IPS DF 6.9 (cell line): ENCODE measurements at regions not wholly inside any gene's neighbourhood (a gene's known extent, or its start where the extent isn't known, plus 50 kb on each side); places are given as distances from the start of the nearest gene placed in this dataset.

Experiments used
- DNase-seq: peaks from one replicate; pipeline ENCODE4 v3.0.0-alpha.2; 2013; ENCODE audit warnings: low read depth, low spot score
- H3K27ac ChIP-seq: one replicate; pipeline ENCODE4 v1.5.1; 2013; ENCODE audit warnings: low read length, control low read depth
- H3K27me3 ChIP-seq: 2 replicates; pipeline ENCODE4 v1.6.1; 2013; ENCODE audit warnings: mild to moderate bottlenecking, low read length; ENCODE audit not compliant: control insufficient read depth, insufficient read depth
- H3K36me3 ChIP-seq: 2 replicates; pipeline ENCODE4 v1.6.1; 2013; ENCODE audit warnings: low read length; ENCODE audit not compliant: control insufficient read depth, insufficient read depth
- H3K4me1 ChIP-seq: 2 replicates; pipeline ENCODE4 v1.6.1; 2013; ENCODE audit warnings: low read length; ENCODE audit not compliant: control insufficient read depth, insufficient read depth
- H3K4me3 ChIP-seq: 2 replicates; pipeline ENCODE4 v1.5.1; 2013; ENCODE audit warnings: mild to moderate bottlenecking, low read length
- H3K9me3 ChIP-seq: 2 replicates; pipeline ENCODE4 v1.6.1; 2013; ENCODE audit warnings: low read length, inconsistent platforms; ENCODE audit not compliant: control insufficient read depth, insufficient read depth
- WGBS: extraction: QIAGEN DNeasy Blood & Tissue Kit; methylation state at CpG from one replicate; pipeline ENCODE4 v1.1.7; 2013; ENCODE audit warnings: mixed read lengths, missing lambda C conversion rate; ENCODE audit not compliant: insufficient read length, insufficient coverage; 5-methylcytosine and 5-hydroxymethylcytosine counted together

GRCh38 chr1:87194271-87194774, 134.4 kb upstream of the LMO4 start:
- H3K4me1 ChIP-seq = no peaks in the 10 kb centered on the region; the same call in 1 of the 2 replicates
- H3K9me3 ChIP-seq = no peaks in the 10 kb centered on the region
- no peak for DNase-seq
- WGBS = no CpG with 5 or more reads among the region's 1 CpG
- H3K36me3 ChIP-seq = no peaks in the 10 kb centered on the region
- H3K27me3 ChIP-seq = no peaks in the 10 kb centered on the region; the same call in 1 of the 2 replicates
- H3K27ac ChIP-seq = no peak overlapping the region
- H3K4me3 ChIP-seq = no peak overlapping the region

GRCh38 chr1:87194856-87195255, 133.8 kb upstream of the LMO4 start:
- Histone ChIP-seq H3K4me1 (no peaks in the 10 kb centered on the region; the same call in 1 of the 2 replicates), H3K27me3 (no peaks in the 10 kb centered on the region; the same call in 1 of the 2 replicates)

GRCh38 chr1:87196110-87196827, 132.4 kb upstream of the LMO4 start:
- no peak for DNase-seq
- Histone ChIP-seq H3K4me3 (no peak overlapping the region), H3K27me3 (no peaks in the 10 kb centered on the region), H3K4me1 (peaks cover 6% of the 10 kb centered on the region; the same call in 1 of the 2 replicates), H3K36me3 (no peaks in the 10 kb centered on the region), H3K27ac (no peak overlapping the region), H3K9me3 (no peaks in the 10 kb centered on the region)
- WGBS = no CpG with 5 or more reads among the region's 7 CpGs

More at GRCh38 chr1:87194856-87195255, 133.8 kb upstream of the LMO4 start:
- H3K9me3 ChIP-seq = no peaks in the 10 kb centered on the region
- H3K4me3 ChIP-seq = no peak overlapping the region
- no peak overlapping the region for H3K27ac ChIP-seq
- DNase-seq = no peak
- no peaks in the 10 kb centered on the region for H3K36me3 ChIP-seq

GRCh38 chr1:87197156-87197555, 131.5 kb upstream of the LMO4 start:
- Histone ChIP-seq H3K27me3 (no peaks in the 10 kb centered on the region), H3K36me3 (no peaks in the 10 kb centered on the region), H3K27ac (no peak overlapping the region), H3K4me3 (no peak overlapping the region), H3K4me1 (peaks cover 12% of the 10 kb centered on the region; the same call in 1 of the 2 replicates), H3K9me3 (no peaks in the 10 kb centered on the region)
- no CpG with 5 or more reads among the region's 2 CpGs for WGBS
- no peak for DNase-seq

- no CpG with 5 or more reads among the region's 2 CpGs for WGBS
- H3K9me3 ChIP-seq = no peaks in the 10 kb centered on the region
- H3K36me3 ChIP-seq = no peaks in the 10 kb centered on the region
- no peak overlapping the region for H3K4me3 ChIP-seq
- no peak overlapping the region for H3K27ac ChIP-seq
- H3K4me1 ChIP-seq = peaks cover 12% of the 10 kb centered on the region; the same call in 1 of the 2 replicates
- DNase-seq = no peak
- H3K27me3 ChIP-seq = no peaks in the 10 kb centered on the region
Observed at GRCh38 chr1:87197641-87198040, 131.0 kb upstream of the LMO4 start.

- Histone ChIP-seq H3K27ac (no peak overlapping the region), H3K4me1 (peaks cover 12% of the 10 kb centered on the region; the same call in 1 of the 2 replicates), H3K27me3 (no peaks in the 10 kb centered on the region), H3K4me3 (no peak overlapping the region), H3K9me3 (no peaks in the 10 kb centered on the region), H3K36me3 (no peaks in the 10 kb centered on the region)
- WGBS = 100% methylated on average over 1 of the region's 10 CpGs
- DNase-seq = no peak
Observed at GRCh38 chr1:87200875-87201638, 127.6 kb upstream of the LMO4 start.

GRCh38 chr1:87201768-87202167, 126.9 kb upstream of the LMO4 start:
- DNase-seq = no peak
- Histone ChIP-seq H3K27me3 (no peaks in the 10 kb centered on the region), H3K36me3 (no peaks in the 10 kb centered on the region), H3K4me3 (no peak overlapping the region), H3K4me1 (peaks cover 12% of the 10 kb centered on the region; the same call in 1 of the 2 replicates), H3K9me3 (no peaks in the 10 kb centered on the region), H3K27ac (no peak overlapping the region)
- no CpG with 5 or more reads among the region's 9 CpGs for WGBS

GRCh38 chr1:87202451-87202850, 126.2 kb upstream of the LMO4 start:
- DNase-seq = no peak
- Histone ChIP-seq H3K4me3 (no peak overlapping the region), H3K27me3 (no peaks in the 10 kb centered on the region), H3K27ac (no peak overlapping the region), H3K4me1 (peaks cover 12% of the 10 kb centered on the region; the same call in 1 of the 2 replicates), H3K9me3 (no peaks in the 10 kb centered on the region), H3K36me3 (no peaks in the 10 kb centered on the region)
- WGBS = no CpG with 5 or more reads among the region's 12 CpGs

GRCh38 chr1:87202922-87203655, 125.6 kb upstream of the LMO4 start:
- H3K27ac ChIP-seq = no peak overlapping the region

GRCh38 chr1:87203904-87204303, 124.8 kb upstream of the LMO4 start:
- Histone ChIP-seq H3K27me3 (no peaks in the 10 kb centered on the region), H3K9me3 (no peaks in the 10 kb centered on the region), H3K4me1 (peaks cover 12% of the 10 kb centered on the region; the same call in 1 of the 2 replicates), H3K36me3 (no peaks in the 10 kb centered on the region), H3K4me3 (no peak overlapping the region), H3K27ac (no peak overlapping the region)
- no CpG with 5 or more reads among the region's 5 CpGs for WGBS
- no peak for DNase-seq

More at GRCh38 chr1:87202922-87203655, 125.6 kb upstream of the LMO4 start:
- H3K9me3 ChIP-seq = no peaks in the 10 kb centered on the region
- no peaks in the 10 kb centered on the region for H3K36me3 ChIP-seq
- H3K27me3 ChIP-seq = no peaks in the 10 kb centered on the region
- no peak overlapping the region for H3K4me3 ChIP-seq
- WGBS = no CpG with 5 or more reads among the region's 16 CpGs
- H3K4me1 ChIP-seq = peaks cover 12% of the 10 kb centered on the region; the same call in 1 of the 2 replicates
- no peak for DNase-seq
